Duodenal mucosa (tissue), 2 donors: ENCODE measurements at regions not wholly inside any gene's neighbourhood (a gene's known extent, or its start where the extent isn't known, plus 50 kb on each side); places are given as distances from the start of the nearest gene placed in this dataset.
"Not testable (repeated sequence)": the region's sequence is repeated elsewhere in the genome, so short reads cannot be mapped to it uniquely, and the experiment has no call there.

ENCODE experiments used
- H3K27ac ChIP-seq: one replicate; pipeline ENCODE4 v1.7.0; 2013; ENCODE audit warnings: low read depth, low read length
- H3K27me3 ChIP-seq, 2 donors: one replicate each; pipeline ENCODE4 v1.7.0; 2013; ENCODE audit warnings: low read length in 2 of 2, control low read depth in 1 of 2; ENCODE audit not compliant: insufficient read depth in 2 of 2, control insufficient read depth in 1 of 2
- H3K36me3 ChIP-seq, 2 donors: one replicate each; pipeline ENCODE4 v1.7.0; 2013; ENCODE audit warnings: low read length in 2 of 2, control low read depth in 1 of 2; ENCODE audit not compliant: insufficient read depth in 2 of 2, control insufficient read depth in 1 of 2
- H3K4me1 ChIP-seq, 2 donors: one replicate each; pipeline ENCODE4 v1.7.0; 2013; ENCODE audit warnings: low read length in 2 of 2, control low read depth in 1 of 2; ENCODE audit not compliant: insufficient read depth in 2 of 2, control insufficient read depth in 1 of 2
- H3K4me3 ChIP-seq, 2 donors: one replicate each; pipeline ENCODE4 v1.7.0; 2013; ENCODE audit warnings: low read length in 2 of 2, low read depth in 1 of 2
- H3K9ac ChIP-seq, 2 donors: one replicate each; pipeline ENCODE4 v1.7.0; 2013; ENCODE audit warnings: low read length in 2 of 2, low read depth in 1 of 2
- H3K9me3 ChIP-seq, 2 donors: one replicate each; pipeline ENCODE4 v1.7.0; 2013; ENCODE audit warnings: low read length in 2 of 2, control low read depth in 1 of 2; ENCODE audit not compliant: control insufficient read depth in 1 of 2

GRCh38 chr6:118719351-118720124 lies 68.1 kb upstream of the CEP85L start:
- no peaks in the 10 kb centered on the region for H3K27me3 ChIP-seq
- no peaks in the 10 kb centered on the region for H3K4me1 ChIP-seq
- no peaks in the 10 kb centered on the region for H3K36me3 ChIP-seq
- H3K4me3 ChIP-seq = no peak overlapping the region
- H3K9ac ChIP-seq = no peak overlapping the region
- no peak overlapping the region for H3K27ac ChIP-seq
- H3K9me3 ChIP-seq = no peaks in the 10 kb centered on the region

GRCh38 chr6:118718903-118719302 lies 67.5 kb upstream of the CEP85L start:
- H3K27ac ChIP-seq = no peak overlapping the region
- no peak overlapping the region for H3K9ac ChIP-seq
- no peaks in the 10 kb centered on the region for H3K27me3 ChIP-seq
- H3K36me3 ChIP-seq = no peaks in the 10 kb centered on the region
- H3K9me3 ChIP-seq = no peaks in the 10 kb centered on the region
- H3K4me3 ChIP-seq = no peak overlapping the region
- no peaks in the 10 kb centered on the region for H3K4me1 ChIP-seq

GRCh38 chr6:118718297-118718696 lies 66.9 kb upstream of the CEP85L start:
- no peaks in the 10 kb centered on the region for H3K4me1 ChIP-seq
- no peak overlapping the region for H3K4me3 ChIP-seq
- no peaks in the 10 kb centered on the region for H3K9me3 ChIP-seq
- no peak overlapping the region for H3K9ac ChIP-seq
- no peaks in the 10 kb centered on the region for H3K36me3 ChIP-seq
- H3K27ac ChIP-seq = no peak overlapping the region
- H3K27me3 ChIP-seq = no peaks in the 10 kb centered on the region

- Histone ChIP-seq H3K9ac (no peak overlapping the region), H3K27ac (no peak overlapping the region), H3K4me3 (no peak overlapping the region), H3K9me3 (no peaks in the 10 kb centered on the region), H3K4me1 (no peaks in the 10 kb centered on the region), H3K27me3 (no peaks in the 10 kb centered on the region), H3K36me3 (no peaks in the 10 kb centered on the region)
These were observed 65.7 kb upstream of the CEP85L start for GRCh38 chr6:118717106-118717505.

GRCh38 chr6:118715907-118716306 lies 64.5 kb upstream of the CEP85L start:
- not testable (repeated sequence) for H3K9me3 ChIP-seq

GRCh38 chr6:118715376-118715775 lies 64.0 kb upstream of the CEP85L start:
- no peak overlapping the region for H3K27ac ChIP-seq
- H3K27me3 ChIP-seq = no peaks in the 10 kb centered on the region
- H3K36me3 ChIP-seq = no peaks in the 10 kb centered on the region
- H3K4me1 ChIP-seq = peaks cover 0 to 3% of the 10 kb centered on the region in 2 donors
- no peak overlapping the region for H3K4me3 ChIP-seq
- H3K9ac ChIP-seq = no peak overlapping the region
- no peaks in the 10 kb centered on the region for H3K9me3 ChIP-seq

More at GRCh38 chr6:118715907-118716306, 64.5 kb upstream of the CEP85L start:
- not testable (repeated sequence) for H3K9ac ChIP-seq, H3K27me3 ChIP-seq, H3K4me1 ChIP-seq, H3K27ac ChIP-seq, H3K4me3 ChIP-seq, H3K36me3 ChIP-seq

GRCh38 chr6:118714756-118715155 lies 63.4 kb upstream of the CEP85L start:
- no peaks in the 10 kb centered on the region for H3K36me3 ChIP-seq
- no peaks in the 10 kb centered on the region for H3K9me3 ChIP-seq
- no peak overlapping the region for H3K9ac ChIP-seq
- H3K4me3 ChIP-seq = no peak overlapping the region
- peaks cover 0 to 9% of the 10 kb centered on the region in 2 donors for H3K4me1 ChIP-seq
- no peaks in the 10 kb centered on the region for H3K27me3 ChIP-seq
- no peak overlapping the region for H3K27ac ChIP-seq

GRCh38 chr6:118712969-118713368 lies 61.6 kb upstream of the CEP85L start:
- H3K4me1 ChIP-seq = peaks cover 0 to 13% of the 10 kb centered on the region in 2 donors
- no peaks in the 10 kb centered on the region for H3K36me3 ChIP-seq
- no peaks in the 10 kb centered on the region for H3K9me3 ChIP-seq
- H3K27me3 ChIP-seq = no peaks in the 10 kb centered on the region
- no peak overlapping the region for H3K9ac ChIP-seq
- H3K4me3 ChIP-seq = no peak overlapping the region
- no peak overlapping the region for H3K27ac ChIP-seq

GRCh38 chr6:118710616-118711015 lies 59.2 kb upstream of the CEP85L start:
- no peak overlapping the region for H3K9ac ChIP-seq
- peaks cover 0 to 18% of the 10 kb centered on the region in 2 donors for H3K4me1 ChIP-seq
- no peaks in the 10 kb centered on the region for H3K27me3 ChIP-seq
- H3K9me3 ChIP-seq = no peaks in the 10 kb centered on the region
- H3K36me3 ChIP-seq = no peaks in the 10 kb centered on the region
- H3K27ac ChIP-seq = no peak overlapping the region
- no peak overlapping the region for H3K4me3 ChIP-seq

GRCh38 chr6:118709859-118710350 lies 58.5 kb upstream of the CEP85L start:
- H3K9ac ChIP-seq = peak overlapping the region; percentile 44 to 66
- H3K27me3 ChIP-seq = no peaks in the 10 kb centered on the region
- peaks cover 4 to 23% of the 10 kb centered on the region in 2 donors for H3K4me1 ChIP-seq
- H3K36me3 ChIP-seq = no peaks in the 10 kb centered on the region
- no peak overlapping the region for H3K27ac ChIP-seq
- peak overlapping the region; percentile 55 to 79 for H3K4me3 ChIP-seq
- H3K9me3 ChIP-seq = no peaks in the 10 kb centered on the region
